GM12878 (cell line): ENCODE measurements at regions not wholly inside any gene's neighbourhood (a gene's known extent, or its start where the extent isn't known, plus 50 kb on each side); places are given as distances from the start of the nearest gene placed in this dataset.

Source experiments
- ATF2 ChIP-seq: IDR thresholded peaks from 2 replicates; pipeline ENCODE4 v1.6.1; 2012; ENCODE audit warnings: low read length, inconsistent platforms
- CEBPB ChIP-seq, 2 experiments: fragments of 150-350 bp in 1 of 2; IDR thresholded peaks; 2 replicates each; pipeline ENCODE4 v1.6.1; 2012 to 2014; ENCODE audit warnings: low read depth in 2 of 2, low read length in 2 of 2, borderline replicate concordance in 1 of 2, inconsistent platforms in 1 of 2
- CTCF ChIP-seq, 3 experiments: IDR thresholded peaks in 2 of 3; conservative IDR thresholded peaks in 1 of 3; 2 replicates each; pipeline ENCODE4 v1.5.1; 2011; ENCODE audit warnings: low read depth in 3 of 3, low read length in 3 of 3, mild to moderate bottlenecking in 3 of 3, control low read depth in 2 of 3, moderate library complexity in 2 of 3, inconsistent platforms in 1 of 3, mixed read lengths in 1 of 3; ENCODE audit not compliant: control insufficient read depth in 2 of 3, insufficient read depth in 1 of 3; ENCODE audit errors: extremely low read depth in 1 of 3
- EP300 ChIP-seq, 2 experiments: fragments of 150-350 bp in 1 of 2; IDR thresholded peaks; 2 replicates each; pipeline ENCODE4 v1.6.1; 2011 to 2012; ENCODE audit warnings: low read depth in 2 of 2, low read length in 2 of 2, borderline replicate concordance in 1 of 2, improper control_type of control experiment in 1 of 2, inconsistent platforms in 1 of 2; ENCODE audit not compliant: control insufficient read depth in 1 of 2
- IRF3 ChIP-seq: fragments of 450-650 bp; IDR thresholded peaks from 2 replicates; pipeline ENCODE4 v1.6.1; 2014; ENCODE audit warnings: mild to moderate bottlenecking
- MTA3 ChIP-seq: IDR thresholded peaks from 2 replicates; pipeline ENCODE4 v1.6.1; 2012; ENCODE audit warnings: low read length, inconsistent platforms, borderline replicate concordance
- PAX5 ChIP-seq: IDR thresholded peaks from 2 replicates; pipeline ENCODE4 v1.6.1; 2011; ENCODE audit warnings: low read depth, low read length, borderline replicate concordance
- POLR2AphosphoS5 ChIP-seq: IDR thresholded peaks from 2 replicates; pipeline ENCODE4 v1.6.1; 2011; ENCODE audit warnings: mild to moderate bottlenecking, low read length, inconsistent platforms
- SUZ12 ChIP-seq: fragments of 200-600 bp; sonication (generic); IDR thresholded peaks from one replicate; pipeline ENCODE4 v1.6.1; 2018; ENCODE audit warnings: antibody characterized with exemption, mild to moderate bottlenecking; ENCODE audit not compliant: unreplicated experiment
- TAF1 ChIP-seq: IDR thresholded peaks from 2 replicates; pipeline ENCODE4 v1.6.1; 2011; ENCODE audit warnings: mild to moderate bottlenecking, low read depth, low read length, borderline replicate concordance
- ZNF24 ChIP-seq: fragments of 450-650 bp; IDR thresholded peaks from 2 replicates; pipeline ENCODE4 v1.6.1; 2017; ENCODE audit warnings: antibody characterized with exemption, mild to moderate bottlenecking

- no peak for TF ChIP-seq ATF2
- TF ChIP-seq CTCF (IDR thresholded peaks at IDR 0.05 in 2 of 3, conservative IDR thresholded peaks at IDR 0.05 in 1 of 3; ENCODE audit: control insufficient read depth in 2 of 3, extremely low read depth in 1 of 3, insufficient read depth in 1 of 3, low read depth in 3 of 3, low read length in 3 of 3) = no peak
- no peak for TF ChIP-seq MTA3
- no peak for TF ChIP-seq POLR2AphosphoS5
- TF ChIP-seq ZNF24 = no peak
- TF ChIP-seq EP300 (IDR thresholded peaks at IDR 0.05; ENCODE audit: borderline replicate concordance in 1 of 2, control insufficient read depth in 1 of 2, low read depth in 2 of 2, low read length in 2 of 2) = no peak
- TF ChIP-seq CEBPB (IDR thresholded peaks at IDR 0.05; ENCODE audit: borderline replicate concordance in 1 of 2, low read depth in 2 of 2, low read length in 2 of 2) = no peak
- no peak for TF ChIP-seq TAF1
- TF ChIP-seq PAX5 = no peak
- no peak for TF ChIP-seq IRF3
- TF ChIP-seq SUZ12 = no peak
Measured at GRCh38 chr13:111621164-111621563, 300.7 kb downstream of the TEX29 start.
